Stimulated activated naive CD8-positive, alpha-beta T cell treated with anti-CD3 and anti-CD28 coated beads, Interleukin-15, Interleukin-2, amounts not matched to agents 100 ng/mL and 50 ng/mL, for 24 hours (primary cell): ENCODE measurements at regions not wholly inside any gene's neighbourhood (a gene's known extent, or its start where the extent isn't known, plus 50 kb on each side); places are given as distances from the start of the nearest gene placed in this dataset.
"Not testable (repeated sequence)": the region's sequence is repeated elsewhere in the genome, so short reads cannot be mapped to it uniquely, and the experiment has no call there.

Experiments used
- H3K27ac Mint-ChIP-seq: one replicate; pipeline ENCODE4 v1.8.0; 2021; ENCODE audit warnings: mild to moderate bottlenecking, mixed read lengths
- H3K27me3 Mint-ChIP-seq: one replicate; pipeline ENCODE4 v1.8.0; 2021; ENCODE audit warnings: mixed read lengths
- H3K36me3 Mint-ChIP-seq: one replicate; pipeline ENCODE4 v1.8.0; 2021; ENCODE audit warnings: low read depth, mixed read lengths
- H3K4me1 Mint-ChIP-seq: one replicate; pipeline ENCODE4 v1.8.0; 2021; ENCODE audit warnings: low read depth, mixed read lengths
- H3K4me3 Mint-ChIP-seq: one replicate; pipeline ENCODE4 v1.8.0; 2021; ENCODE audit warnings: mild to moderate bottlenecking, mixed read lengths
- H3K9me3 Mint-ChIP-seq: one replicate; pipeline ENCODE4 v1.8.0; 2021; ENCODE audit warnings: mixed read lengths

DNA sequence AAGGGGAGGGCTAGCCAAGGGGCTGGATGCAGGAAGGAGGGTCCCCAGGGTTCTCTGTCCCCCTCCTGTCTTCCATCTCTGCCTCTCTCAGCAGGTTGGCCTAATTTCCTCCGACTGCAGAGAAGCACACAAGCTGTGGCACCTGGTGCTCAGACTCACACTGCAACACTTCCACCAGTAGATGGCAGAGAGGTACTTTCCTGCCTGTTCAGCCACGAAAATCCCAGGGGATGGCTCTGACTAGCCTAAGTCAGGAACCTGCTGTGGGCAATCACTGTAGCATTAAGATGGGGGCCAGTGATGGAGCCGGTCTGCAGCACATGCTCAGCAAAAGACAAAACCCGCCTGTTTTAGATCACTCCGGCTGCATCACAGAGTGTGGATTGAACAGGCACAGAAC, 2721.7 kb upstream of the TPTE start:
- H3K36me3 Mint-ChIP-seq = not testable (repeated sequence)

DNA sequence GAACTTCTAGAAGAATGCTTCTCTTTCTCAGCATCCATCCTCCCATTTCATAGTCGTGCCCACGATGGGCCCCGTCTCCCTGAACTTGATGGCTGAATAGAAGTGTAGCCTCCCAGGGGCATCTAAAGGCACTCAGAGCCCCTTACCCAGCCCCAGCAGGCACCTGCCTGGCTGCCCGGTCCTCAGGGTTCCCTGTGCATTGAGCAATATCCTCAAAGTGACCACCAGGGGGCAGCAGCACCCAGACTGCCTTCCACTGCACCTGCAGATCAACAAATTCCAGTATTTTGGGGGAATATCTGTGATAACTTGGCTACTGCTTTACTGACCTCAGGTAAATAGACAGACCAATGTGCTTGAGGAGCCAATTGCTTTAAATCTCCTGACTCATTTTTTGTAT, 2707.9 kb upstream of the TPTE start:
- not testable (repeated sequence) for H3K4me1 Mint-ChIP-seq, H3K4me3 Mint-ChIP-seq, H3K36me3 Mint-ChIP-seq, H3K9me3 Mint-ChIP-seq, H3K27ac Mint-ChIP-seq, H3K27me3 Mint-ChIP-seq

More for the DNA sequence above, 2721.7 kb upstream of the TPTE start:
- H3K4me3 Mint-ChIP-seq, H3K27ac Mint-ChIP-seq, H3K4me1 Mint-ChIP-seq, H3K9me3 Mint-ChIP-seq, H3K27me3 Mint-ChIP-seq: not testable (repeated sequence)

DNA sequence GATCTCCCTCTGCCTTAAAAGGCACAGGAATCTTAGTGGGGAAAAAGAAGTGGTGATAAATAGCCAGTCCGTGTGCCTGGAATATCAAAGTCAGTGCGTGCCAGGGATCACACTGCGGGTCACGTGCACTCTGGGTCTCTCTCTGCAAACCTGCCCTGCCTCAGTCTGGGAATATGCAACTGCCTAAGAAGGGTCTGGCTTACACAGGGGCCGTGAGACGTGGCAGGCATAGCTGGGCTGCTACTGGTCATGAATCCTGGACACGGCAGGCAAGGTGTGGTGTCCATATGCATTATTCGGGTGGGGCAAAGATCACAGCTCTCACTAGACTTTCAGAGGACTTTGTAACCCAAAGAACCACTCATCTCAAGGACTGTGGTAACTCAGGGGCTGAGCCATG, 2704.4 kb upstream of the TPTE start:
- not testable (repeated sequence) for H3K27me3 Mint-ChIP-seq, H3K4me1 Mint-ChIP-seq, H3K4me3 Mint-ChIP-seq, H3K36me3 Mint-ChIP-seq, H3K9me3 Mint-ChIP-seq, H3K27ac Mint-ChIP-seq

DNA sequence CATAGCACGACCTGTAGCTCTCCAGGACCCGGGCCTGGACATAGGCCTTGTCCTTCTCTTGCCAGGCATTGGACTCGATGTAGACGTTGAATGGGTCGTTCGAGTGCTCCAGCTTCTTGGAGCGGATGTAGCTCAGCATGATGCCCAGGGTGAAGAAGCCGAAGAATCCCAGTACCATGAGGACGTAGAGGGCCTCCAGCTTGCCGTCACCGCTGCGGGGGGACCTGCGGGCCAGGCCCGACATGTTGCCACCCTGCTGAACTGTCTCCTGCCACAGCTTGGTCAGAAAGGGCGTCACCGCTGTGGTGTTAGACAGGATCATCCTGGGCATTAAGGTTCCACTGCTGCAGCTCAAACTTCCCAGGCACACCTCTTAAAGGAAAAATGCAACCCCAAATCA, 2702.1 kb upstream of the TPTE start:
- not testable (repeated sequence) for H3K36me3 Mint-ChIP-seq, H3K9me3 Mint-ChIP-seq, H3K4me1 Mint-ChIP-seq, H3K27ac Mint-ChIP-seq, H3K27me3 Mint-ChIP-seq, H3K4me3 Mint-ChIP-seq

DNA sequence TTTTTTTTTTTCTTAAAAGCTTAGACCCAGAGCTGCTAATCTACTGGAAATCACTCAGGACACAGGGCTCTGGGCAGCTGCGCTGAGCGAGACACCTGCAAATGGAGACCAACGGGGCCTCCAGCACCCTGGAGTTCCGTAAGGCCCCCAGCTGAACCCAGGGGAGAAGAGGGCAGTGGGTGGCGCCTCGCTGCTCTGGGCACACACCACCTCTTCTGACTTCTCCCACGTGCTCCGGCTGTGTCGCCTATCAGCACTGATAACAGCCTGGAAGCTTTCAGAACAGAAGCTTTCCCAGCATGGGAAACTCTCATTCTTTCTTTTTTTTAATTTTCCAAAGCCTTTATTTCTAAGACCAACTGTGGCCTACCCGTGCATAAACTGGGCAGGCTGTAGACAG, 2695.8 kb upstream of the TPTE start:
- H3K27me3 Mint-ChIP-seq, H3K4me1 Mint-ChIP-seq, H3K4me3 Mint-ChIP-seq, H3K9me3 Mint-ChIP-seq, H3K27ac Mint-ChIP-seq, H3K36me3 Mint-ChIP-seq: not testable (repeated sequence)

DNA sequence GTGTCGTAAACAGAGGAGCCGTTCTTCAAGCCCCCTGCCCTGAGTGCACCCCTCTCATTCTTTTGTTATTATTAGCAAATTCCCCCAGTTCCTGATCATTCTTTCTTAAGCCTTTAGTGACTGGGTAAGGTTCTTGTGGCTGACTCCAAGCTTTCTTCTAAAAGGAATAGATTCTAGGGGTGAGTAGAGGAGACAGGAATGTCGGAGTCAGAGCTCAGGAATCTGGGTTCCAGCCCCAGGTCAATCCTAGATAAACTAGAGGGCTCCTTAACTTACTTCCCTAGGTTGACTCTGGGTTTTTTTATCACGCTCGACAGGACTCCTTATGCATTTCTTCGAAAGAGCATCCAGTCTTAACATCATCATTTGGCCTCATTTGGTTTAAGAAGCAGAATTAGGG, 2695.2 kb upstream of the TPTE start:
- H3K4me1 Mint-ChIP-seq, H3K27ac Mint-ChIP-seq, H3K36me3 Mint-ChIP-seq, H3K9me3 Mint-ChIP-seq, H3K27me3 Mint-ChIP-seq, H3K4me3 Mint-ChIP-seq: not testable (repeated sequence)

DNA sequence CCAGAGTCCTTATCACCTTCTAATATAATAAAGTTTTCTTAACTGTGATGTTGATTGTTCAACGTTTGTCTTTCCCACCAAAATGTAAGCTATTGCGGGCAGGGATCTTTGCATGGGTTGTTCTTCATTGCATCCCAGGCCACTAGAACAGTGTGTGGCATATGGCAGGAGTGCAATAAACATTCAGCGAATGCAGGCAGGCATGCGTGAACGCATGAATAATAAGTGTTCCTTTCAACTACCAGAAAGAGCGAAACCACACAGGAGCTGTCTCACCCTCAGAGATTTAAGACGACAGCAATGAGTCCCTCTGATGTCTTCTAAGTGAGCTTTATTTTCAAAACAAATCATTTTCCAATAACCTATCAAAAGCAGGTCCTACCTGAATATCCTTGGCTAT, 2693.1 kb upstream of the TPTE start:
- not testable (repeated sequence) for H3K27ac Mint-ChIP-seq, H3K27me3 Mint-ChIP-seq, H3K4me3 Mint-ChIP-seq, H3K4me1 Mint-ChIP-seq, H3K36me3 Mint-ChIP-seq, H3K9me3 Mint-ChIP-seq

DNA sequence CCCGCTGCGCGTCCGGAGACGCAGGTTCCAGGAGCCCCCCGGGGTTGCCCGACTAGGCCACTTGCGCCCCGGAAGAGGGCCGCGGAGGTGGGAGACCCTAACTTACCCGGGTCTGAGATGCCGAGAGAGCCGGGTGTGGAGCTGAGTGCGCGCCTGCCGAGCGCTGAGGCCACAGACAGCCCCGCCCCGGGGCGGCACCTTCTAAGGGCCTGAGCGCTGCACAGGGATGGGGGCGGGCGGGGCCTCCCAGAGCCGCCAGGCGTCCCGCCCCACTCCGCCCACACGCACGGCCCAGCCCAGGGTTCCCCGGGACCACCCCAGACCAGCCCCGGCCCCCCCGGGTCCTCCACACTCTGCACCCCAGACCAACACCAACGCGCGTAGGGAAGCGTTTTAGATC, 2692.0 kb upstream of the TPTE start:
- not testable (repeated sequence) for H3K9me3 Mint-ChIP-seq, H3K27ac Mint-ChIP-seq, H3K4me3 Mint-ChIP-seq, H3K27me3 Mint-ChIP-seq, H3K36me3 Mint-ChIP-seq, H3K4me1 Mint-ChIP-seq

DNA sequence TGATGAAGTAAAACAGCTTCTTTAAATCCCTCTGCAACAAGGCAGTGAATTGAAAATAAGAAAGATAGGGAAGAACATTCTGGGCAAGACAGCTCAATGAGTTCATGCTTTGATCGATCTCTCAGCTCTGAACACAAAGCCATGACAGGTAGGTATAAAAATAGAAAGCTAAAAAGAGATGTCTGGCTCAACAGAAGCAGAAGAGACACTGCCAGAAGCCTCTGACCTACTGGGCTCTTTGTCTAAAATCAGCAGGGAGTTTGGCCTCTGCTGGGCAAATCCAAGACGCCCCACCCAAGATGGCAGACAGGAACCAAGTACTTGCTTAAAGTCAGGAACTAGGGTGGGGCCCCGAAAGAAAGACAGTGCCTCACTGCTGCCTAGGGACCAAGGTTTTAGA, 2684.1 kb upstream of the TPTE start:
- not testable (repeated sequence) for H3K4me3 Mint-ChIP-seq, H3K4me1 Mint-ChIP-seq, H3K27me3 Mint-ChIP-seq, H3K36me3 Mint-ChIP-seq, H3K27ac Mint-ChIP-seq, H3K9me3 Mint-ChIP-seq

DNA sequence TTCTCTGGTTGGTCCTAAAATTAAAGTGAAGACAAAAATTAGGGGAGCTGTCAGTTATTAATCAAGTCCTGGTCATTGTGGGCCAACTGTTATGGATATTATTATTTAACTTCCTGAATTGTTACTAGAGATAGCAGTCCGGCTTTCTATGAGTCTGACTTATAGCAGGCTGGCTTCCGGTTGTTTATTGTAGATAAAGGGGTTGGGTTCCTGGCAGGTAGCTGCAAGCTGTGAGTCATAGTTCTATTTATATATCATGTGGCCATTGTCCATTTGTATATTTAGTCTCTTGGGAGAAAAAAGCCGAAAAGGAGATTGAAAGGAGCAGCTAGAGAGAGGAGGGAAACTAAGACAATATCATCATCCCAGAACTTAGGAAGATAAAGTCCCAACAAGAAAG, 2668.0 kb upstream of the TPTE start:
- not testable (repeated sequence) for H3K27ac Mint-ChIP-seq, H3K36me3 Mint-ChIP-seq, H3K4me1 Mint-ChIP-seq, H3K27me3 Mint-ChIP-seq, H3K4me3 Mint-ChIP-seq, H3K9me3 Mint-ChIP-seq

DNA sequence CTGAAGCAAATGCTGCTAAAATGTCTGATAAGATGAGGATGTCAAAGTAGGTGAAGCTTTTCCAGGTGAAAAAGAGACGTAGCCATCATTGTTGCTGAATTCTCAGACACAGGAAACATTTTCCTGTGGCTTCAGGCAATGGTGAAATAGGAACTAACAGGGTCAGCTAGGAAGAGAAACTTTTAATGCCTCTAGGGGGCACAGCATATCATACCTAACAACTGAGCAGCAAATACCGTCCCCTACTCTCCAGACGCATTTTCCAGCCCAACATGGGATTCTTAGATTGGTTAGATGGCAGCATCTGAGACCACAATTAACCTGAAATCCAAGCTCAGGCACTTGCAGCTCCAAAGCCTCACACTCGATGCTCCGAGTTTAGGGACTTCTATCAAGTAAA, 2667.5 kb upstream of the TPTE start:
- H3K36me3 Mint-ChIP-seq, H3K4me3 Mint-ChIP-seq, H3K27me3 Mint-ChIP-seq, H3K27ac Mint-ChIP-seq, H3K9me3 Mint-ChIP-seq, H3K4me1 Mint-ChIP-seq: not testable (repeated sequence)
